GM18502 (cell line): ENCODE measurements at regions not wholly inside any gene's neighbourhood (a gene's known extent, or its start where the extent isn't known, plus 50 kb on each side); places are given as distances from the start of the nearest gene placed in this dataset.
"Not testable (repeated sequence)": the region's sequence is repeated elsewhere in the genome, so short reads cannot be mapped to it uniquely, and the experiment has no call there.

Experiments
- ATAC-seq: cut with Tn5 transposase; IDR thresholded peaks from one replicate; pipeline ENCODE4 v1.9.1; 2021; ENCODE audit warnings: mild to moderate bottlenecking; ENCODE audit not compliant: unreplicated experiment, poor library complexity

GRCh38 chr1:47691293-47691692 is 253.4 kb downstream of the FOXD2 start:
- ATAC-seq, result not testable (repeated sequence)

- ATAC-seq, result no peak
Observed at GRCh38 chr1:47692196-47692595, 254.4 kb downstream of the FOXD2 start.

- ATAC-seq, result no peak
Observed at GRCh38 chr1:47693115-47693514, 255.3 kb downstream of the FOXD2 start.

- ATAC-seq, result no peak
Observed at GRCh38 chr1:47694011-47694890, 256.4 kb downstream of the FOXD2 start.

- ATAC-seq, result no peak
Observed at GRCh38 chr1:47696404-47696736, 258.5 kb downstream of the FOXD2 start.

GRCh38 chr1:47696737-47697441 is 259.0 kb downstream of the FOXD2 start:
- no peak for ATAC-seq

- no peak for ATAC-seq
Observed at GRCh38 chr1:47697616-47698335, 259.9 kb downstream of the FOXD2 start.

GRCh38 chr1:47699492-47700235 is 261.8 kb downstream of the FOXD2 start:
- no peak for ATAC-seq

GRCh38 chr1:47701283-47701682 is 263.4 kb downstream of the FOXD2 start:
- no peak for ATAC-seq

- ATAC-seq, result no peak
Observed at GRCh38 chr1:47701741-47702515, 264.1 kb downstream of the FOXD2 start.

GRCh38 chr1:47703156-47703825 is 265.4 kb downstream of the FOXD2 start:
- no peak for ATAC-seq

- no peak for ATAC-seq
Observed at GRCh38 chr1:47703981-47704596, 266.2 kb downstream of the FOXD2 start.

- ATAC-seq, result no peak
Observed at GRCh38 chr1:47705517-47706130, 267.8 kb downstream of the FOXD2 start.

GRCh38 chr1:47707503-47707902 is 269.7 kb downstream of the FOXD2 start:
- no peak for ATAC-seq

GRCh38 chr1:47708019-47708535 is 270.2 kb downstream of the FOXD2 start:
- no peak for ATAC-seq

- no peak for ATAC-seq
Observed at GRCh38 chr1:47708658-47709018, 270.8 kb downstream of the FOXD2 start.

GRCh38 chr1:47709019-47709871 is 271.4 kb downstream of the FOXD2 start:
- no peak for ATAC-seq
